EH (cell line): ENCODE measurements at regions not wholly inside any gene's neighbourhood (a gene's known extent, or its start where the extent isn't known, plus 50 kb on each side); places are given as distances from the start of the nearest gene placed in this dataset.

Experiments
- DNase-seq: peaks from one replicate; pipeline ENCODE4 v3.0.0-alpha.2; 2015; ENCODE audit warnings: low read depth

GRCh38 chr7:46492466-46492865, 571.4 kb upstream of the IGFBP3 start:
- no peak for DNase-seq

GRCh38 chr7:46490406-46490805, 569.3 kb upstream of the IGFBP3 start:
- peak; percentile 27 for DNase-seq

GRCh38 chr7:46489106-46489505, 568.0 kb upstream of the IGFBP3 start:
- peak; percentile 5 for DNase-seq

- no peak for DNase-seq
These were observed 567.5 kb upstream of the IGFBP3 start for GRCh38 chr7:46488607-46489006.

- peak; percentile 94 for DNase-seq
These were observed 565.5 kb upstream of the IGFBP3 start for GRCh38 chr7:46486256-46487206.

GRCh38 chr7:46485481-46486065, 564.5 kb upstream of the IGFBP3 start:
- DNase-seq, result peak; percentile 79

GRCh38 chr7:46484906-46485305, 563.8 kb upstream of the IGFBP3 start:
- DNase-seq, result no peak

- no peak for DNase-seq
These were observed 559.5 kb upstream of the IGFBP3 start for GRCh38 chr7:46480619-46481018.

GRCh38 chr7:46479680-46480079, 558.6 kb upstream of the IGFBP3 start:
- DNase-seq, result no peak

GRCh38 chr7:46478046-46478445, 557.0 kb upstream of the IGFBP3 start:
- DNase-seq, result peak; percentile 84

- no peak for DNase-seq
These were observed 547.8 kb upstream of the IGFBP3 start for GRCh38 chr7:46468753-46469356.

- no peak for DNase-seq
These were observed 542.1 kb upstream of the IGFBP3 start for GRCh38 chr7:46463170-46463569.

- DNase-seq, result peak; percentile 32
These were observed 540.3 kb upstream of the IGFBP3 start for GRCh38 chr7:46461334-46461777.

- peak; percentile 12 for DNase-seq
These were observed 538.9 kb upstream of the IGFBP3 start for GRCh38 chr7:46459942-46460341.

- DNase-seq, result peak; percentile 46
These were observed 533.7 kb upstream of the IGFBP3 start for GRCh38 chr7:46454816-46455215.

- DNase-seq, result no peak
These were observed 531.6 kb upstream of the IGFBP3 start for GRCh38 chr7:46452561-46453135.

- no peak for DNase-seq
These were observed 530.8 kb upstream of the IGFBP3 start for GRCh38 chr7:46451846-46452245.

- DNase-seq, result peak; percentile 19
These were observed 529.8 kb upstream of the IGFBP3 start for GRCh38 chr7:46450886-46451285.

- DNase-seq, result no peak
These were observed 529.4 kb upstream of the IGFBP3 start for GRCh38 chr7:46450425-46450824.

- no peak for DNase-seq
These were observed 528.7 kb upstream of the IGFBP3 start for GRCh38 chr7:46449743-46450142.

- no peak for DNase-seq
These were observed 527.4 kb upstream of the IGFBP3 start for GRCh38 chr7:46448478-46448877.

GRCh38 chr7:46446151-46446550, 525.1 kb upstream of the IGFBP3 start:
- DNase-seq, result no peak

GRCh38 chr7:46444256-46444655, 523.2 kb upstream of the IGFBP3 start:
- DNase-seq, result peak; percentile 46
